Vagina (tissue), 2 donors: ENCODE measurements at regions not wholly inside any gene's neighbourhood (a gene's known extent, or its start where the extent isn't known, plus 50 kb on each side); places are given as distances from the start of the nearest gene placed in this dataset.

Experiments
- DNase-seq, 2 donors: peaks; one replicate each; pipeline ENCODE4 v3.0.0-alpha.2; 2017; ENCODE audit errors: extremely low spot score in 2 of 2
- H3K27ac ChIP-seq: fragments of 200-600 bp; sonication (generic); one replicate; pipeline ENCODE4 v1.5.1; 2019
- H3K27me3 ChIP-seq: fragments of 200-600 bp; sonication (generic); one replicate; pipeline ENCODE4 v1.5.1; 2019
- H3K36me3 ChIP-seq, 2 donors: fragments of 200-600 bp; sonication (generic); one replicate each; pipeline ENCODE4 v1.5.1; 2017 to 2019
- H3K4me1 ChIP-seq: fragments of 200-600 bp; sonication (generic); one replicate; pipeline ENCODE4 v1.5.1; 2019
- H3K4me3 ChIP-seq, 2 donors: fragments of 200-600 bp; sonication (generic); 1 replicate in 1 of 2; 2 replicates in 1 of 2; pipeline ENCODE4 v1.5.1; 2016 to 2019
- H3K9me3 ChIP-seq: fragments of 200-600 bp; sonication (generic); one replicate; pipeline ENCODE4 v1.5.1; 2019
- CTCF ChIP-seq, 3 experiments: fragments of 450-650 bp in 2 of 3; fragments of 200-600 bp in 1 of 3; sonication (generic) in 1 of 3; IDR thresholded peaks; one replicate each; pipeline ENCODE4 v1.5.1; 2017 to 2019; ENCODE audit warnings: antibody characterized with exemption in 3 of 3, mild to moderate bottlenecking in 2 of 3, moderate library complexity in 2 of 3
- POLR2A ChIP-seq, 2 donors: fragments of 450-650 bp; IDR thresholded peaks; one replicate each; pipeline ENCODE4 v1.6.1; 2017; ENCODE audit warnings: antibody characterized with exemption in 2 of 2, mild to moderate bottlenecking in 2 of 2, moderate library complexity in 2 of 2
- POLR2AphosphoS5 ChIP-seq, 2 donors: sonication (generic); formaldehyde crosslinking; IDR thresholded peaks; one replicate each; pipeline ENCODE4 v1.9.0; 2017; ENCODE audit warnings: antibody characterized with exemption in 2 of 2, mild to moderate bottlenecking in 2 of 2, low read depth in 1 of 2; ENCODE audit not compliant: insufficient read depth in 1 of 2
- intact Hi-C: fragments of 100-400 bp; cut with DNase I; formaldehyde crosslinking; loops from one replicate; pipeline ENCODE4 v1.15.1; 2023

GRCh38 chr14:28678887-28679286 lies 87.7 kb upstream of the FOXG1 start:
- no peak overlapping the region for H3K4me3 ChIP-seq
- H3K4me1 ChIP-seq = no peaks in the 10 kb centered on the region
- no peaks in the 10 kb centered on the region for H3K27me3 ChIP-seq
- H3K36me3 ChIP-seq = no peaks in the 10 kb centered on the region
- DNase-seq = no peak
- intact Hi-C loops = no loop called here
- TF ChIP-seq POLR2A (IDR thresholded peaks at IDR 0.05) = no peak
- no peak for TF ChIP-seq POLR2AphosphoS5 (IDR thresholded peaks at IDR 0.05; ENCODE audit: insufficient read depth in 1 of 2, low read depth in 1 of 2)
- no peak for TF ChIP-seq CTCF (IDR thresholded peaks at IDR 0.05)
- H3K27ac ChIP-seq = no peak overlapping the region
- no peaks in the 10 kb centered on the region for H3K9me3 ChIP-seq

GRCh38 chr14:28681681-28682080 lies 84.9 kb upstream of the FOXG1 start:
- no peaks in the 10 kb centered on the region for H3K36me3 ChIP-seq
- TF ChIP-seq POLR2A (IDR thresholded peaks at IDR 0.05) (no peak), CTCF (IDR thresholded peaks at IDR 0.05) (no peak), POLR2AphosphoS5 (IDR thresholded peaks at IDR 0.05; ENCODE audit: insufficient read depth in 1 of 2, low read depth in 1 of 2) (no peak)
- intact Hi-C loops = no loop called here

GRCh38 chr14:28690029-28690692 lies 76.4 kb upstream of the FOXG1 start:
- Histone ChIP-seq H3K4me1 (no peaks in the 10 kb centered on the region), H3K36me3 (no peaks in the 10 kb centered on the region), H3K27me3 (no peaks in the 10 kb centered on the region), H3K4me3 (no peak overlapping the region), H3K27ac (no peak overlapping the region), H3K9me3 (no peaks in the 10 kb centered on the region)
- no peak for DNase-seq
- TF ChIP-seq POLR2AphosphoS5 (IDR thresholded peaks at IDR 0.05; ENCODE audit: insufficient read depth in 1 of 2, low read depth in 1 of 2) = no peak
- TF ChIP-seq POLR2A (IDR thresholded peaks at IDR 0.05) = no peak
- no peak for TF ChIP-seq CTCF (IDR thresholded peaks at IDR 0.05)
- intact Hi-C loops = no loop called here

More at GRCh38 chr14:28681681-28682080, 84.9 kb upstream of the FOXG1 start:
- Histone ChIP-seq H3K4me1 (no peaks in the 10 kb centered on the region), H3K9me3 (no peaks in the 10 kb centered on the region), H3K4me3 (no peak overlapping the region), H3K27me3 (no peaks in the 10 kb centered on the region), H3K27ac (no peak overlapping the region)
- DNase-seq = no peak

GRCh38 chr14:28695109-28695508 lies 71.5 kb upstream of the FOXG1 start:
- intact Hi-C loops = no loop called here
- Histone ChIP-seq H3K36me3 (no peaks in the 10 kb centered on the region), H3K27me3 (no peaks in the 10 kb centered on the region), H3K9me3 (no peaks in the 10 kb centered on the region), H3K4me3 (no peak overlapping the region), H3K27ac (no peak overlapping the region), H3K4me1 (no peaks in the 10 kb centered on the region)
- DNase-seq = no peak
- TF ChIP-seq POLR2AphosphoS5 (IDR thresholded peaks at IDR 0.05; ENCODE audit: insufficient read depth in 1 of 2, low read depth in 1 of 2) (no peak), POLR2A (IDR thresholded peaks at IDR 0.05) (no peak), CTCF (IDR thresholded peaks at IDR 0.05) (no peak)

- Histone ChIP-seq H3K36me3 (no peaks in the 10 kb centered on the region), H3K9me3 (no peaks in the 10 kb centered on the region), H3K4me1 (no peaks in the 10 kb centered on the region), H3K27ac (no peak overlapping the region), H3K4me3 (no peak overlapping the region), H3K27me3 (no peaks in the 10 kb centered on the region)
- intact Hi-C loops = no loop called here
- TF ChIP-seq POLR2AphosphoS5 (IDR thresholded peaks at IDR 0.05; ENCODE audit: insufficient read depth in 1 of 2, low read depth in 1 of 2) (no peak), POLR2A (IDR thresholded peaks at IDR 0.05) (no peak), CTCF (IDR thresholded peaks at IDR 0.05) (no peak)
- DNase-seq = no peak
Measured at GRCh38 chr14:28701733-28702132, 64.9 kb upstream of the FOXG1 start.
